ENCODE measurements at regions not wholly inside any gene's neighbourhood (a gene's known extent, or its start where the extent isn't known, plus 50 kb on each side); places are given as distances from the start of the nearest gene placed in this dataset.

DNA sequence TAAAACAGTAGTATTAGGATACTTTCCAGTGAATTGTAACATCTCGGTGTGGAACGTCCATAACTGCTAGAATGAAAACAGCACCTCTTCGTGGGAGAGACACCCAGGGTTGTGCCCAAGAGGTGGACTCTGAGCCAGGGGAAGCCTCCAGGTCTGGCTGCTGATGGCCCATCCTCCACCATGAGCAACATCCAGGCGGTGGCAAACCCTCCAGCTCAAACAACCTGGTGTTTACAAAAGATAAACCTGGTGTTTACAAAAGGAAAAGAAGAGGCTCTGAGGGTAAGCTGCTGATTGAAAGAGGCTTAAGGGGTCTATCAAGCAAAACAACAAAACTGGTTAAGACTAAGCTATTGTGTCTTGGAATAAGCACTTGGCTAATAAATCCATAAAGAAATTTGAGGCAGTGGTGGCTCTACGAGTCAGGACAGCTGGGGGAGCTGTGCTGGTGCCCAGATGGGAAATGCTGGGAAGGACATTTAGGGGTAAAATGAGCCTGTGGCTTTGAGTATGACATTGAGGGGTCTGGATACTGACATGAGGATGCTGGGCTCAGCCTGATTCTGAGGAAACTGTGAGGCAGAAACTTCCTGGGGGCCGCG is 909.0 kb downstream of the BRD1 start:
- TF ChIP-seq, protein P1, sequence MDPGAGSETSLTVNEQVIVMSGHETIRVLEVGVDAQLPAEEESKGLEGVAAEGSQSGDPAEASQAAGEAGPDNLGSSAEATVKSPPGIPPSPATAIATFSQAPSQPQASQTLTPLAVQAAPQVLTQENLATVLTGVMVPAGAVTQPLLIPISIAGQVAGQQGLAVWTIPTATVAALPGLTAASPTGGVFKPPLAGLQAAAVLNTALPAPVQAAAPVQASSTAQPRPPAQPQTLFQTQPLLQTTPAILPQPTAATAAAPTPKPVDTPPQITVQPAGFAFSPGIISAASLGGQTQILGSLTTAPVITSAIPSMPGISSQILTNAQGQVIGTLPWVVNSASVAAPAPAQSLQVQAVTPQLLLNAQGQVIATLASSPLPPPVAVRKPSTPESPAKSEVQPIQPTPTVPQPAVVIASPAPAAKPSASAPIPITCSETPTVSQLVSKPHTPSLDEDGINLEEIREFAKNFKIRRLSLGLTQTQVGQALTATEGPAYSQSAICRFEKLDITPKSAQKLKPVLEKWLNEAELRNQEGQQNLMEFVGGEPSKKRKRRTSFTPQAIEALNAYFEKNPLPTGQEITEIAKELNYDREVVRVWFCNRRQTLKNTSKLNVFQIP (CRISPR knock-in tag; IDR thresholded peaks at IDR 0.05; ENCODE audit: borderline replicate concordance, low read depth), result no peak
- TF ChIP-seq ARNTL (CRISPR knock-in tag; IDR thresholded peaks at IDR 0.05; ENCODE audit: borderline replicate concordance, low read depth), result no peak

Measured in SK-N-SH treated with all-trans-retinoic acid at 6 μM for 48 hours (cell line).